ENCODE measurements at regions not wholly inside any gene's neighbourhood (a gene's known extent, or its start where the extent isn't known, plus 50 kb on each side); places are given as distances from the start of the nearest gene placed in this dataset.

GRCh38 chr22:44628273-44628672 lies 73.7 kb upstream of the PRR5 start:
- TF ChIP-seq CTCF (conservative IDR thresholded peaks at IDR 0.05; ENCODE audit: low read depth, low read length) (no peak), EZH2 (IDR thresholded peaks at IDR 0.05; ENCODE audit: borderline replicate concordance, low read depth, low read length, poor library complexity, severe bottlenecking) (no peak)

Data from A673 (cell line).